K562 (cell line): ENCODE measurements at regions not wholly inside any gene's neighbourhood (a gene's known extent, or its start where the extent isn't known, plus 50 kb on each side); places are given as distances from the start of the nearest gene placed in this dataset.

Experiments
- ATAC-seq: fragments of 200-7000 bp; cut with Tn5 transposase; 3 replicates; pipeline ENCODE4 v1.9.1; 2020; ENCODE audit warnings: moderate library complexity
- BruUV-seq: library from RNA; stranded (reverse); fragments of 400-500 nt; replicated peaks from 2 replicates; lab custom pipeline; 2021; lab: Mats Ljungman, UMichigan
- CTCF ChIA-PET: fragments of 300-600 bp; formaldehyde crosslinking; extraction: SDS; loops from one replicate; lab custom pipeline; 2021; ENCODE audit warnings: low intra/inter-chr PET ratio; lab: Yijun Ruan, JAX
- POLR2A ChIA-PET: fragments of 300-600, 350-650 bp; sonication (Branson Sonifier 250); formaldehyde crosslinking; extraction: SDS; loops from one replicate; lab custom pipeline; 2021; ENCODE audit warnings: antibody characterized with exemption, inconsistent platforms; lab: Yijun Ruan, JAX
- DNase-seq, 4 experiments: peaks; one replicate each; pipeline versions ENCODE4 v3.0.0 to v3.0.0-alpha.2; 2011 to 2018; ENCODE audit warnings: low spot score in 3 of 4, mixed read lengths in 3 of 4; ENCODE audit errors: extremely low read depth in 1 of 4
- FAIRE-seq: peaks from 2 replicates; lab custom pipeline; 2011; peaks lifted over from hg19 to GRCh38; lab: Jason Lieb, UNC
- H2AFZ ChIP-seq: 2 replicates; pipeline ENCODE4 v1.6.0; 2011; ENCODE audit warnings: low read depth, low read length, control low read depth, inconsistent platforms
- H3K27ac ChIP-seq: fragments of 200-600 bp; 3 replicates; pipeline ENCODE4 v1.8.0; 2011; ENCODE audit warnings: low read depth, mild to moderate bottlenecking, control low read depth, inconsistent platforms, low read length, moderate library complexity, mixed read lengths; ENCODE audit errors: extremely low read depth
- H3K27me3 ChIP-seq, 2 experiments: fragments of 300-600 bp in 1 of 2; 2 replicates in 1 of 2; 3 replicates in 1 of 2; pipeline versions ENCODE4 v1.6.0 to v1.8.0; 2011; ENCODE audit warnings: inconsistent platforms in 2 of 2, low read length in 2 of 2, mild to moderate bottlenecking in 1 of 2, mixed read lengths in 1 of 2, moderate library complexity in 1 of 2; ENCODE audit not compliant: control insufficient read depth in 2 of 2, insufficient read depth in 2 of 2
- H3K36me3 ChIP-seq: fragments of 300-600 bp; 3 replicates; pipeline ENCODE4 v1.8.0; 2011; ENCODE audit warnings: mild to moderate bottlenecking, low read length, inconsistent platforms; ENCODE audit not compliant: control insufficient read depth, insufficient read depth
- H3K4me1 ChIP-seq, 2 experiments: fragments of 200-600 bp in 1 of 2; replicated peaks in 1 of 2; 2 replicates in 1 of 2; 3 replicates in 1 of 2; pipeline versions ENCODE4 v1.5.1 to v1.8.0; 2011; ENCODE audit warnings: inconsistent platforms in 2 of 2, low read length in 2 of 2, mild to moderate bottlenecking in 1 of 2, mixed read lengths in 1 of 2, moderate library complexity in 1 of 2; ENCODE audit not compliant: control insufficient read depth in 2 of 2, insufficient read depth in 2 of 2
- H3K4me2 ChIP-seq: 2 replicates; pipeline ENCODE4 v1.6.1; 2011; ENCODE audit warnings: low read length, control low read depth, inconsistent platforms, mixed read lengths; ENCODE audit not compliant: insufficient read depth
- H3K4me3 ChIP-seq: fragments of 200-600 bp; sonication (generic), shearing (Covaris generic); 2 replicates; pipeline ENCODE4 v1.5.1; 2016; ENCODE audit warnings: control low read depth, inconsistent platforms
- H3K79me2 ChIP-seq: fragments of 200-600 bp; 3 replicates; pipeline ENCODE4 v1.8.0; 2011; ENCODE audit warnings: low read length, inconsistent platforms; ENCODE audit not compliant: control insufficient read depth, insufficient read depth
- H3K9ac ChIP-seq, 2 experiments: 2 replicates each; pipeline versions ENCODE4 v1.6.0 to v1.6.1; 2011; ENCODE audit warnings: low read depth in 2 of 2, low read length in 2 of 2, control low read depth in 1 of 2, inconsistent platforms in 1 of 2, mild to moderate bottlenecking in 1 of 2, mixed read lengths in 1 of 2; ENCODE audit not compliant: insufficient read depth in 1 of 2
- H3K9me1 ChIP-seq: one replicate; pipeline ENCODE4 v1.6.0; 2011; ENCODE audit warnings: inconsistent platforms, mild to moderate bottlenecking, low read length, moderate library complexity; ENCODE audit not compliant: control insufficient read depth, insufficient read depth
- H3K9me3 ChIP-seq: replicated peaks from 2 replicates; pipeline ENCODE4 v1.5.1; 2011; ENCODE audit warnings: low read depth, low read length, inconsistent platforms; ENCODE audit not compliant: control insufficient read depth, insufficient read depth
- H4K20me1 ChIP-seq: replicated peaks from 2 replicates; pipeline ENCODE4 v1.6.1; 2011; ENCODE audit warnings: low read length, inconsistent platforms, mixed read lengths; ENCODE audit not compliant: control insufficient read depth, insufficient read depth
- CBFA2T3 ChIP-seq: fragments of 450-650 bp; IDR thresholded peaks from 2 replicates; pipeline ENCODE4 v1.6.1; 2017
- DPF2 ChIP-seq: fragments of 450-650 bp; IDR thresholded peaks from 2 replicates; pipeline ENCODE4 v1.6.1; 2016
- ETS2 ChIP-seq: IDR thresholded peaks from 2 replicates; pipeline ENCODE4 v1.6.1; 2016; ENCODE audit warnings: borderline replicate concordance, missing genetic modification characterization, mild to moderate bottlenecking, moderate library complexity, missing compliant biosample characterization; ENCODE audit not compliant: poor library complexity, severe bottlenecking
- MCM2 ChIP-seq: fragments of 450-650 bp; IDR thresholded peaks from 2 replicates; pipeline ENCODE4 v1.6.1; 2017; ENCODE audit warnings: low read depth, mild to moderate bottlenecking
- PHF21A ChIP-seq: fragments of 450-650 bp; IDR thresholded peaks from 2 replicates; pipeline ENCODE4 v1.6.1; 2017; ENCODE audit warnings: low read depth, borderline replicate concordance
- PTBP1 ChIP-seq: fragments of 200-400 bp; formaldehyde crosslinking; IDR thresholded peaks from 2 replicates; pipeline ENCODE4 v1.6.1; 2017; ENCODE audit warnings: low read depth, low read length
- ZNF668 ChIP-seq: fragments of 250-450 bp; sonication (Bioruptor Pico); IDR thresholded peaks from 2 replicates; pipeline ENCODE4 v1.8.0; 2022; ENCODE audit warnings: mild to moderate bottlenecking, inconsistent platforms
- in situ Hi-C: fragments of 300-500 bp; cut with MboI; formaldehyde crosslinking; loops from 4 replicates; pipeline ENCODE4 v1.15.0; 2018; ENCODE audit warnings: inconsistent platforms, mixed read lengths
- intact Hi-C: fragments of 100-400 bp; cut with micrococcal nuclease; formaldehyde crosslinking; loops from 2 replicates; pipeline ENCODE4 v1.14.2; 2022
- TF ChIP-seq, protein P1 (sequence below): fragments of 450-650 bp; formaldehyde crosslinking; IDR thresholded peaks from 2 replicates; pipeline ENCODE4 v1.4.0; 2022; ENCODE audit warnings: missing genetic modification characterization
- TF ChIP-seq, protein P2 (sequence below): sonication (generic); formaldehyde crosslinking; IDR thresholded peaks from 2 replicates; pipeline ENCODE4 v1.8.0; 2022; ENCODE audit warnings: mild to moderate bottlenecking, missing genetic modification reagents
- TF ChIP-seq, protein P3 (sequence below): fragments of 200-400 bp; formaldehyde crosslinking; IDR thresholded peaks from 2 replicates; pipeline ENCODE4 v1.6.1; 2017; ENCODE audit warnings: mild to moderate bottlenecking, low read depth, low read length, moderate library complexity
- TF ChIP-seq, protein P4 (sequence below): fragments of 450-650 bp; IDR thresholded peaks from 2 replicates; pipeline ENCODE4 v1.6.1; 2017; ENCODE audit warnings: antibody characterized with exemption, mild to moderate bottlenecking
- TF ChIP-seq, protein P5 (sequence below), 2 experiments: fragments of 450-650 bp in 1 of 2; sonication (generic) in 1 of 2; formaldehyde crosslinking in 1 of 2; IDR thresholded peaks in 1 of 2; conservative IDR thresholded peaks in 1 of 2; 2 replicates each; pipeline versions ENCODE4 v1.6.1 to v1.8.1; 2016 to 2023; ENCODE audit warnings: mild to moderate bottlenecking in 2 of 2, moderate library complexity in 2 of 2, inconsistent platforms in 1 of 2, missing genetic modification reagents in 1 of 2

DNA sequence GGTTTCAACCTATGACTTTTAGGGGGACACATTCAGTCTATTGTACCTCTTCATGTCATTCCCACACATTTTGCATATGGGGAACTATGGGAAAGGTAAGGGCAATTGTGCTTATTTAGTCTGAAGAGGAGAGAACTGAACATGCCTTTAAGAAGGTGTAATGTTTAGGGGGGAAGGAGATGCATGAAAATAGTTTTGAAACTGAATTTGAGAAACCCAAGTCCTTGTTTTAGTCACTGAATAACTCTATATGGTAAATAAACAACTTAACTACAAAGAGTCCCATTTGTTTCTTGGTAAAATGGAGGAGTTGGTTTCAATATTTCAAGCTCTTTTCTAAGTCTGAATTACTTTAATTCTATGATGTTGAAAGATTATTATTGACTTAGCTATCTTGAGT lies 166.1 kb downstream of the DNAJB9 start:
- no TSS peak for BruUV-seq
- in situ Hi-C loops (no loop called here), intact Hi-C loops (no loop called here)
- Histone ChIP-seq H3K9me3 (no peaks in the 10 kb centered on the region), H3K4me1 (no peaks in the 10 kb centered on the region), H3K4me3 (no peak overlapping the region), H3K4me2 (no peak overlapping the region), H3K9ac (no peak overlapping the region), H4K20me1 (no peaks in the 10 kb centered on the region), H3K79me2 (no peaks in the 10 kb centered on the region), H3K27me3 (no peaks in the 10 kb centered on the region), H2AFZ (no peak overlapping the region), H3K9me1 (no peaks in the 10 kb centered on the region), H3K36me3 (no peaks in the 10 kb centered on the region), H3K27ac (no peak overlapping the region)
- FAIRE-seq (no peak), ATAC-seq (no peak), DNase-seq (no peak)
- TF ChIP-seq, protein P1, sequence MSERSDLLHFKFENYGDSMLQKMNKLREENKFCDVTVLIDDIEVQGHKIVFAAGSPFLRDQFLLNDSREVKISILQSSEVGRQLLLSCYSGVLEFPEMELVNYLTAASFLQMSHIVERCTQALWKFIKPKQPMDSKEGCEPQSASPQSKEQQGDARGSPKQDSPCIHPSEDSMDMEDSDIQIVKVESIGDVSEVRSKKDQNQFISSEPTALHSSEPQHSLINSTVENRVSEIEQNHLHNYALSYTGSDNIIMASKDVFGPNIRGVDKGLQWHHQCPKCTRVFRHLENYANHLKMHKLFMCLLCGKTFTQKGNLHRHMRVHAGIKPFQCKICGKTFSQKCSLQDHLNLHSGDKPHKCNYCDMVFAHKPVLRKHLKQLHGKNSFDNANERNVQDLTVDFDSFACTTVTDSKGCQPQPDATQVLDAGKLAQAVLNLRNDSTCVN (CRISPR knock-in tag), result no peak
- TF ChIP-seq, protein P2, sequence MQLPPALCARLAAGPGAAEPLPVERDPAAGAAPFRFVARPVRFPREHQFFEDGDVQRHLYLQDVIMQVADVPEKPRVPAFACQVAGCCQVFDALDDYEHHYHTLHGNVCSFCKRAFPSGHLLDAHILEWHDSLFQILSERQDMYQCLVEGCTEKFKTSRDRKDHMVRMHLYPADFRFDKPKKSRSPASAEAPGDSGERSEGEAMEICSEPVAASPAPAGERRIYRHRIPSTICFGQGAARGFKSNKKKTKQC, result no peak
- TF ChIP-seq PTBP1 (no peak), CBFA2T3 (no peak), MCM2 (no peak), PHF21A (no peak), DPF2 (no peak), ZNF668 (CRISPR knock-in tag) (no peak), ETS2 (tag) (no peak)
- TF ChIP-seq, protein P3, sequence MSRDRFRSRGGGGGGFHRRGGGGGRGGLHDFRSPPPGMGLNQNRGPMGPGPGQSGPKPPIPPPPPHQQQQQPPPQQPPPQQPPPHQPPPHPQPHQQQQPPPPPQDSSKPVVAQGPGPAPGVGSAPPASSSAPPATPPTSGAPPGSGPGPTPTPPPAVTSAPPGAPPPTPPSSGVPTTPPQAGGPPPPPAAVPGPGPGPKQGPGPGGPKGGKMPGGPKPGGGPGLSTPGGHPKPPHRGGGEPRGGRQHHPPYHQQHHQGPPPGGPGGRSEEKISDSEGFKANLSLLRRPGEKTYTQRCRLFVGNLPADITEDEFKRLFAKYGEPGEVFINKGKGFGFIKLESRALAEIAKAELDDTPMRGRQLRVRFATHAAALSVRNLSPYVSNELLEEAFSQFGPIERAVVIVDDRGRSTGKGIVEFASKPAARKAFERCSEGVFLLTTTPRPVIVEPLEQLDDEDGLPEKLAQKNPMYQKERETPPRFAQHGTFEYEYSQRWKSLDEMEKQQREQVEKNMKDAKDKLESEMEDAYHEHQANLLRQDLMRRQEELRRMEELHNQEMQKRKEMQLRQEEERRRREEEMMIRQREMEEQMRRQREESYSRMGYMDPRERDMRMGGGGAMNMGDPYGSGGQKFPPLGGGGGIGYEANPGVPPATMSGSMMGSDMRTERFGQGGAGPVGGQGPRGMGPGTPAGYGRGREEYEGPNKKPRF, result no peak
- TF ChIP-seq, protein P4, sequence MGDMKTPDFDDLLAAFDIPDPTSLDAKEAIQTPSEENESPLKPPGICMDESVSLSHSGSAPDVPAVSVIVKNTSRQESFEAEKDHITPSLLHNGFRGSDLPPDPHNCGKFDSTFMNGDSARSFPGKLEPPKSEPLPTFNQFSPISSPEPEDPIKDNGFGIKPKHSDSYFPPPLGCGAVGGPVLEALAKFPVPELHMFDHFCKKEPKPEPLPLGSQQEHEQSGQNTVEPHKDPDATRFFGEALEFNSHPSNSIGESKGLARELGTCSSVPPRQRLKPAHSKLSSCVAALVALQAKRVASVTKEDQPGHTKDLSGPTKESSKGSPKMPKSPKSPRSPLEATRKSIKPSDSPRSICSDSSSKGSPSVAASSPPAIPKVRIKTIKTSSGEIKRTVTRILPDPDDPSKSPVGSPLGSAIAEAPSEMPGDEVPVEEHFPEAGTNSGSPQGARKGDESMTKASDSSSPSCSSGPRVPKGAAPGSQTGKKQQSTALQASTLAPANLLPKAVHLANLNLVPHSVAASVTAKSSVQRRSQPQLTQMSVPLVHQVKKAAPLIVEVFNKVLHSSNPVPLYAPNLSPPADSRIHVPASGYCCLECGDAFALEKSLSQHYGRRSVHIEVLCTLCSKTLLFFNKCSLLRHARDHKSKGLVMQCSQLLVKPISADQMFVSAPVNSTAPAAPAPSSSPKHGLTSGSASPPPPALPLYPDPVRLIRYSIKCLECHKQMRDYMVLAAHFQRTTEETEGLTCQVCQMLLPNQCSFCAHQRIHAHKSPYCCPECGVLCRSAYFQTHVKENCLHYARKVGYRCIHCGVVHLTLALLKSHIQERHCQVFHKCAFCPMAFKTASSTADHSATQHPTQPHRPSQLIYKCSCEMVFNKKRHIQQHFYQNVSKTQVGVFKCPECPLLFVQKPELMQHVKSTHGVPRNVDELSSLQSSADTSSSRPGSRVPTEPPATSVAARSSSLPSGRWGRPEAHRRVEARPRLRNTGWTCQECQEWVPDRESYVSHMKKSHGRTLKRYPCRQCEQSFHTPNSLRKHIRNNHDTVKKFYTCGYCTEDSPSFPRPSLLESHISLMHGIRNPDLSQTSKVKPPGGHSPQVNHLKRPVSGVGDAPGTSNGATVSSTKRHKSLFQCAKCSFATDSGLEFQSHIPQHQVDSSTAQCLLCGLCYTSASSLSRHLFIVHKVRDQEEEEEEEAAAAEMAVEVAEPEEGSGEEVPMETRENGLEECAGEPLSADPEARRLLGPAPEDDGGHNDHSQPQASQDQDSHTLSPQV, result no peak
- TF ChIP-seq, protein P5, sequence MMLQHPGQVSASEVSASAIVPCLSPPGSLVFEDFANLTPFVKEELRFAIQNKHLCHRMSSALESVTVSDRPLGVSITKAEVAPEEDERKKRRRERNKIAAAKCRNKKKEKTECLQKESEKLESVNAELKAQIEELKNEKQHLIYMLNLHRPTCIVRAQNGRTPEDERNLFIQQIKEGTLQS (IDR thresholded peaks at IDR 0.05), result no peak
- TF ChIP-seq, protein P5 (CRISPR knock-in tag; conservative IDR thresholded peaks at IDR 0.05), result no peak
- POLR2A ChIA-PET, result no interaction called here
- CTCF ChIA-PET, result no interaction called here
